GM12872 (cell line): ENCODE measurements at regions not wholly inside any gene's neighbourhood (a gene's known extent, or its start where the extent isn't known, plus 50 kb on each side); places are given as distances from the start of the nearest gene placed in this dataset.

Experiments
- TF ChIP-seq, protein P1 (sequence below): IDR thresholded peaks from 3 replicates; pipeline ENCODE4 v1.5.1; 2011; ENCODE audit warnings: low read depth, mild to moderate bottlenecking, low read length, moderate library complexity; ENCODE audit not compliant: insufficient read depth

- TF ChIP-seq, protein P1, sequence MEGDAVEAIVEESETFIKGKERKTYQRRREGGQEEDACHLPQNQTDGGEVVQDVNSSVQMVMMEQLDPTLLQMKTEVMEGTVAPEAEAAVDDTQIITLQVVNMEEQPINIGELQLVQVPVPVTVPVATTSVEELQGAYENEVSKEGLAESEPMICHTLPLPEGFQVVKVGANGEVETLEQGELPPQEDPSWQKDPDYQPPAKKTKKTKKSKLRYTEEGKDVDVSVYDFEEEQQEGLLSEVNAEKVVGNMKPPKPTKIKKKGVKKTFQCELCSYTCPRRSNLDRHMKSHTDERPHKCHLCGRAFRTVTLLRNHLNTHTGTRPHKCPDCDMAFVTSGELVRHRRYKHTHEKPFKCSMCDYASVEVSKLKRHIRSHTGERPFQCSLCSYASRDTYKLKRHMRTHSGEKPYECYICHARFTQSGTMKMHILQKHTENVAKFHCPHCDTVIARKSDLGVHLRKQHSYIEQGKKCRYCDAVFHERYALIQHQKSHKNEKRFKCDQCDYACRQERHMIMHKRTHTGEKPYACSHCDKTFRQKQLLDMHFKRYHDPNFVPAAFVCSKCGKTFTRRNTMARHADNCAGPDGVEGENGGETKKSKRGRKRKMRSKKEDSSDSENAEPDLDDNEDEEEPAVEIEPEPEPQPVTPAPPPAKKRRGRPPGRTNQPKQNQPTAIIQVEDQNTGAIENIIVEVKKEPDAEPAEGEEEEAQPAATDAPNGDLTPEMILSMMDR, result no peak
These were observed 233.2 kb upstream of the KLF3 start for GRCh38 chr4:38430841-38431240.

GRCh38 chr4:38442073-38442788 is 221.8 kb upstream of the KLF3 start:
- TF ChIP-seq, protein P1, result no peak

DNA sequence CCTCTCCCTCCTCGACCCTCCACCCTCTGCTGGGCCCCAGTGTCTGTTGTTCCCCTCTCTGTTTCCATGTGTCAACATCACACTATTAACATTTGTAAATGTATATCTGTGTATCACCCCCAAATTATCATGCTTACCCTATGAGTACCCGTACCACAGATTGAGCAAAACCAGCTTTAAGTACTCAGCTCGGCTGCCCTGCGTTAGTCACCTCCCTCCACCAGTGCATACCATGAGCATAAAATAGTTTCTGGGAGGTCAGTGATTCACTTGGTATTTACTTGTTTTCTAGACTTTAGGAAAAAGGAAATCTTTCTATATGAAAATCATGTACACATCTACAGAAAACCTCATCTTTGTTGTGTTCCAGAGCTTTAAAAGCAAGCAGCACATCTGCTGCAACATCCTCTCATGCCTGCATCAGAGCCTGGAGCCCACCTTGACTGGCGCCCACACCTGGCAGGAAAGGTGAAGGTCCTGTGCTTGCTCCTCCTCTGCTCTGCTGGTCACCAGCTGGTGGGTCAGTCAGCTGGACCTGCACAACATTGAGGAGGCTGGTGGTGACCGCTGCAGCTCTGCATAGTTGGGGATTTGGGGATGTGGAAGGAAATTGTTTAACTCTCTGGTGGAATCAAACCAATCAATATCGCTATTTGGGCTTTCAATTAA is 214.4 kb upstream of the KLF3 start:
- TF ChIP-seq, protein P1, result no peak

- TF ChIP-seq, protein P1, result no peak
These were observed 212.0 kb upstream of the KLF3 start for GRCh38 chr4:38452009-38452408.

DNA sequence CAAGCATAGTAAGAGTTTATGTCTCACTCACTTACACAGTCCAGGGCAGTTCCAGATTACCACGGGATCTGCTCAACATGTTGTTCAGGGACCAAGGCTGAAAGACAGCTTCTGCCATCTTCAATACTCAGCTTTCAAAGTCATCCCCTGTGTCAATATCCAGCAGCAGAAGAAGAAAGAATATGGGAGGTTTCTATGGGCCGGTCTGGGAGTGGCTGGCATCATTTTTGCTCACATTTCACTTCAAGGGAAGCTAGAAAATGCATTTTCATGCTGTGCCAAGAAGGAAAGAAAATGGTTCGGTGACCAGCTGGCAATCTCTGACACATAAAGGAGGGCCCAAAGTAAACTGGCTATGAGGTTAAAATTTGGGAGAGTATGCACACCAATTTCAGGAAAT is 211.5 kb upstream of the KLF3 start:
- TF ChIP-seq, protein P1, result no peak

GRCh38 chr4:38453253-38453881 is 210.6 kb upstream of the KLF3 start:
- TF ChIP-seq, protein P1, result no peak

DNA sequence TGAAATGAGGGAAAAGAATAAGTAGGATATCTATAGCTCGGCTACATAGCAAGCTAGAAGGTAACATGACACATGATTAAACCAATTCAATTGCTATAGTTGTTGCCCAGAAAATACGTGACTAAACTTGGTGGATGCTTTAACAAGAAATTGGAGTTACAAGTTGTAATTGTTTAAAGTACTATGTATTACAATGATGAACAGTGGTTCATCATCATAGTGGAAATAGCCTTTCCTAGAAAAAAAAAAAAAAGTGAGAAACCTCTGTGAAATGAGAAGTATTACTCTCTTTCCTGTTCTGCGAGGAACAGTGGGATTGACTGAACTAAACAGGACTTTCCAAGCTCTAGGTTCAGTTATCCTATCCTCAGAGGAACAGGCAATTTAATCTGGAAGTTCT is 209.7 kb upstream of the KLF3 start:
- TF ChIP-seq, protein P1, result no peak
